CD14-positive monocyte (primary cell): ENCODE measurements at regions not wholly inside any gene's neighbourhood (a gene's known extent, or its start where the extent isn't known, plus 50 kb on each side); places are given as distances from the start of the nearest gene placed in this dataset.
A peak's percentile ranks its signal among the peaks of the same experiment; 100 is the strongest.

Experiments
- DNase-seq, 3 donors: peaks; one replicate each; pipeline ENCODE4 v3.0.0-alpha.2; 2011 to 2022
- H2AFZ ChIP-seq: 2 replicates; pipeline ENCODE4 v1.6.0; 2012; ENCODE audit warnings: mild to moderate bottlenecking, low read depth, low read length, inconsistent platforms; ENCODE audit not compliant: insufficient read depth, poor library complexity, severe bottlenecking
- H3K27ac ChIP-seq, 2 donors: 1 replicate in 1 of 2; 2 replicates in 1 of 2; pipeline ENCODE4 v1.5.1; 2012 to 2013; ENCODE audit warnings: low read length in 2 of 2, control low read depth in 1 of 2, inconsistent platforms in 1 of 2, low read depth in 1 of 2, mild to moderate bottlenecking in 1 of 2
- H3K27me3 ChIP-seq, 2 donors: one replicate each; pipeline versions ENCODE4 v1.6.0 to v1.6.1; 2011 to 2013; ENCODE audit warnings: low read length in 2 of 2; ENCODE audit not compliant: control insufficient read depth in 2 of 2, insufficient read depth in 2 of 2
- H3K36me3 ChIP-seq, 2 donors: replicated peaks in 1 of 2; 1 replicate in 1 of 2; 2 replicates in 1 of 2; pipeline versions ENCODE4 v1.5.1 to v1.6.1; 2012 to 2013; ENCODE audit warnings: low read length in 2 of 2, control low read depth in 1 of 2, inconsistent platforms in 1 of 2, mild to moderate bottlenecking in 1 of 2; ENCODE audit not compliant: insufficient read depth in 2 of 2, control insufficient read depth in 1 of 2
- H3K4me1 ChIP-seq, 2 donors: 1 replicate in 1 of 2; 2 replicates in 1 of 2; pipeline versions ENCODE4 v1.5.1 to v1.6.1; 2012 to 2013; ENCODE audit warnings: low read length in 2 of 2, control low read depth in 1 of 2, inconsistent platforms in 1 of 2, mild to moderate bottlenecking in 1 of 2, moderate library complexity in 1 of 2; ENCODE audit not compliant: insufficient read depth in 2 of 2, control insufficient read depth in 1 of 2
- H3K4me2 ChIP-seq: replicated peaks from 2 replicates; pipeline ENCODE3; 2012; ENCODE audit warnings: low read length, moderate library complexity, mild to moderate bottlenecking; ENCODE audit not compliant: poor library complexity, severe bottlenecking; ENCODE audit errors: extremely low read depth
- H3K4me3 ChIP-seq, 3 experiments: fragments of 200-600 bp in 1 of 3; sonication (generic) in 1 of 3; replicated peaks in 1 of 3; 1 replicate in 2 of 3; 2 replicates in 1 of 3; pipeline ENCODE4 v1.5.1; 2011 to 2013; ENCODE audit warnings: low read length in 3 of 3, mild to moderate bottlenecking in 3 of 3, control low read depth in 2 of 3, low read depth in 2 of 3, inconsistent platforms in 1 of 3, moderate library complexity in 1 of 3
- H3K79me2 ChIP-seq: 2 replicates; pipeline ENCODE4 v1.6.0; 2012; ENCODE audit warnings: mild to moderate bottlenecking, control low read depth, inconsistent platforms, low read length, moderate library complexity; ENCODE audit not compliant: insufficient read depth
- H3K9ac ChIP-seq: 2 replicates; pipeline ENCODE4 v1.6.0; 2017; ENCODE audit warnings: low read length, mild to moderate bottlenecking; ENCODE audit not compliant: insufficient read depth, poor library complexity, severe bottlenecking
- H3K9me3 ChIP-seq, 2 donors: replicated peaks in 1 of 2; 1 replicate in 1 of 2; 2 replicates in 1 of 2; pipeline versions ENCODE4 v1.5.1 to v1.6.1; 2012 to 2013; ENCODE audit warnings: low read length in 2 of 2, control low read depth in 1 of 2; ENCODE audit not compliant: control insufficient read depth in 1 of 2, insufficient read depth in 1 of 2
- H4K20me1 ChIP-seq: 2 replicates; pipeline ENCODE4 v1.6.0; 2012; ENCODE audit warnings: mild to moderate bottlenecking, low read length, control low read depth, moderate library complexity; ENCODE audit not compliant: insufficient read depth
- H3K27ac Mint-ChIP-seq, 7 donors: one replicate each; pipeline ENCODE4 v1.8.0; 2020; ENCODE audit warnings: mild to moderate bottlenecking in 7 of 7, mixed read lengths in 7 of 7, moderate library complexity in 6 of 7, inconsistent platforms in 2 of 7
- H3K27me3 Mint-ChIP-seq, 3 donors: one replicate each; pipeline ENCODE4 v1.8.0; 2021 to 2022; ENCODE audit warnings: low read depth in 3 of 3, mild to moderate bottlenecking in 3 of 3, mixed read lengths in 3 of 3, moderate library complexity in 3 of 3, inconsistent platforms in 1 of 3
- H3K36me3 Mint-ChIP-seq, 2 donors: one replicate each; pipeline ENCODE4 v1.8.0; 2020; ENCODE audit warnings: mixed read lengths in 2 of 2, inconsistent platforms in 1 of 2, mild to moderate bottlenecking in 1 of 2
- H3K4me1 Mint-ChIP-seq: one replicate; pipeline ENCODE4 v1.8.0; 2020; ENCODE audit warnings: mild to moderate bottlenecking, mixed read lengths
- H3K4me3 Mint-ChIP-seq, 2 donors: one replicate each; pipeline ENCODE4 v1.8.0; 2020; ENCODE audit warnings: mild to moderate bottlenecking in 2 of 2, mixed read lengths in 2 of 2, moderate library complexity in 1 of 2
- H3K9me3 Mint-ChIP-seq, 7 donors: one replicate each; pipeline ENCODE4 v1.8.0; 2020 to 2022; ENCODE audit warnings: mixed read lengths in 7 of 7, mild to moderate bottlenecking in 6 of 7, moderate library complexity in 6 of 7, inconsistent platforms in 2 of 7
- CTCF ChIP-seq: fragments of 200-600 bp; IDR thresholded peaks from one replicate; pipeline ENCODE4 v1.8.0; 2022; ENCODE audit warnings: antibody characterized with exemption, mild to moderate bottlenecking
- WGBS: methylation state at CpG from one replicate; pipeline ENCODE4 v1.1.5; 2013; ENCODE audit warnings: missing lambda C conversion rate; ENCODE audit not compliant: insufficient coverage; 5-methylcytosine and 5-hydroxymethylcytosine counted together
- intact Hi-C, 2 donors: fragments of 100-400 bp; cut with micrococcal nuclease; formaldehyde crosslinking; loops; one replicate each; pipeline versions ENCODE4 v1.15.0 to v1.15.1; 2023

DNA sequence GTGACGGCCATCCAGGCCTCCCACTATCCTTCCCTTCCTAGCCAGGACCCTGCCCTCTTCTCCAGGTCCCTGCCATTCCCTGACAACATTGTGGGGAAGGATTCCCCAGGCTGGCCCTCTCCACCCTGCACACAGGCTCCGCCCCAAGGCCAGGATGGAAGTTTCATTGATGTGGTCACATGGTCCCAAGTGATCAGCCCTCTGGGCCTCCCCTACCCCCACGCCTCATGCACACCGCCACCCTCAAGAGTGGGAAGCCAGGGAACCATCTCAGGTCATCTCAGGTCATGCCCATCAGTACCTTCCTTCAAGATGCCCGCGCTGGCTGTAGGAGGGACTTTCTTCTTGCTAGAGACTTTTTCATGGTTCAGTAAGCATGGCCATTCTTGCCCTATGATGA lies 514.8 kb upstream of the RAB6C start:
- no peaks in the 10 kb centered on the region for H4K20me1 ChIP-seq
- intact Hi-C loops, result no loop called here
- 100% methylated on average over 2 of the region's 6 CpGs for WGBS

DNA sequence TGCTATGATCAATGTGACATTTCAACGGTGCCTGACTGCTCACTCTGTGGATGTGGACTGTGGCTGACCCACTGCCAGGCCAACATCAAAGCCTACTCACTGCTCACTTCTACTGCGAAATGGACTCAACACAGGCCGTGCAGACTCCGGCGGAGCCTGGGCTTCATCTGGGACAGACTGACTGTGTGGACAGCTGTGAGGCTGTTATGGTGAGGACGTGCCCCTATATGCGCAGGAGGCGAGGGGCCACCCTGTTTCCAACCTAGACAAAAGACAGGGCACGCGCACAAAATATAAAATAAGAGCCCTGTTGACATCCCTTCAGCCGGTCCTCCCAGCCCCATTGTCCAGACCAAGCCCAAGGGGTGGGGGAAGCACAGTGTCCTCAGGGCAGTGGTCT lies 514.4 kb upstream of the RAB6C start:
- Mint-ChIP-seq H3K36me3 (no peaks in the 10 kb centered on the region), H3K4me1 (peaks cover 3% of the 10 kb centered on the region), H3K27me3 (no peaks in the 10 kb centered on the region), H3K9me3 (peaks cover 8 to 20% (median 10%) of the 10 kb centered on the region in 7 donors), H3K27ac (no peak overlapping the region), H3K4me3 (no peak overlapping the region)
- Histone ChIP-seq H3K9me3 (peaks cover 0 to 21% of the 10 kb centered on the region in 2 donors), H3K36me3 (no peaks in the 10 kb centered on the region), H3K27ac (no peak overlapping the region), H2AFZ (no peak overlapping the region), H3K27me3 (no peaks in the 10 kb centered on the region), H3K79me2 (no peaks in the 10 kb centered on the region), H3K4me1 (no peaks in the 10 kb centered on the region), H4K20me1 (no peaks in the 10 kb centered on the region), H3K9ac (no peak overlapping the region), H3K4me2 (no peak overlapping the region), H3K4me3 (no peak overlapping the region)
- no peak for DNase-seq
- TF ChIP-seq CTCF, result no peak
- WGBS, result 68% methylated on average over 3 of the region's 11 CpGs
- intact Hi-C loops, result no loop called here

More for the DNA sequence above, 514.8 kb upstream of the RAB6C start:
- H3K36me3 ChIP-seq, result no peaks in the 10 kb centered on the region
- H3K4me2 ChIP-seq, result no peak overlapping the region
- Mint-ChIP-seq H3K36me3 (no peaks in the 10 kb centered on the region), H3K4me1 (peaks cover 3% of the 10 kb centered on the region), H3K4me3 (no peak overlapping the region), H3K27ac (peak overlapping the region in 1 of 7 donors; percentile 64), H3K27me3 (no peaks in the 10 kb centered on the region), H3K9me3 (peaks cover 8 to 20% (median 10%) of the 10 kb centered on the region in 7 donors)
- H3K4me3 ChIP-seq, result no peak overlapping the region
- no peaks in the 10 kb centered on the region for H3K79me2 ChIP-seq
- H3K4me1 ChIP-seq, result no peaks in the 10 kb centered on the region
- H2AFZ ChIP-seq, result no peak overlapping the region
- H3K9me3 ChIP-seq, result peaks cover 0 to 21% of the 10 kb centered on the region in 2 donors
- no peak for TF ChIP-seq CTCF
- no peak overlapping the region for H3K9ac ChIP-seq
- H3K27ac ChIP-seq, result no peak overlapping the region
- no peaks in the 10 kb centered on the region for H3K27me3 ChIP-seq
- DNase-seq, result no peak
